GM23338 (cell line): ENCODE measurements at regions not wholly inside any gene's neighbourhood (a gene's known extent, or its start where the extent isn't known, plus 50 kb on each side); places are given as distances from the start of the nearest gene placed in this dataset.

Experiments
- ATAC-seq: fragments of 200-7000 bp; cut with Tn5 transposase; 3 replicates; pipeline ENCODE4 v1.9.1; 2020
- DNase-seq: peaks from one replicate; pipeline ENCODE4 v3.0.0-alpha.2; 2015; ENCODE audit warnings: low spot score
- H2AFZ ChIP-seq: fragments of 200-600 bp; sonication (generic); 2 replicates; pipeline ENCODE4 v1.8.0; 2016; ENCODE audit warnings: antibody characterized with exemption, mild to moderate bottlenecking, moderate library complexity
- H3F3A ChIP-seq: fragments of 200-600 bp; sonication (generic); replicated peaks from 2 replicates; pipeline ENCODE4 v1.8.0; 2017; ENCODE audit warnings: antibody characterized with exemption, mixed run types, low read depth
- H3K27ac ChIP-seq: fragments of 200-600 bp; sonication (generic); 2 replicates; pipeline ENCODE4 v1.6.1; 2016; ENCODE audit warnings: low read depth
- H3K27me3 ChIP-seq: fragments of 200-600 bp; sonication (generic); 2 replicates; pipeline ENCODE4 v1.8.0; 2016; ENCODE audit warnings: mild to moderate bottlenecking, mixed run types, moderate library complexity; ENCODE audit not compliant: insufficient read depth
- H3K36me3 ChIP-seq: fragments of 200-600 bp; sonication (generic); 2 replicates; pipeline ENCODE4 v1.8.0; 2016; ENCODE audit warnings: mild to moderate bottlenecking; ENCODE audit not compliant: insufficient read depth
- H3K4me1 ChIP-seq: fragments of 200-600 bp; sonication (generic); 2 replicates; pipeline ENCODE4 v1.8.0; 2016; ENCODE audit warnings: mild to moderate bottlenecking, moderate library complexity; ENCODE audit not compliant: insufficient read depth
- H3K4me2 ChIP-seq: fragments of 200-600 bp; sonication (generic); 2 replicates; pipeline ENCODE4 v1.7.1; 2017; ENCODE audit warnings: mixed run types
- H3K4me3 ChIP-seq: fragments of 200-600 bp; sonication (generic); 2 replicates; pipeline ENCODE4 v1.6.1; 2016; ENCODE audit warnings: mixed run types
- H3K79me2 ChIP-seq: fragments of 200-600 bp; sonication (generic); replicated peaks from 2 replicates; pipeline ENCODE4 v1.8.0; 2017; ENCODE audit warnings: mild to moderate bottlenecking; ENCODE audit not compliant: insufficient read depth
- H3K9me2 ChIP-seq: fragments of 200-600 bp; sonication (generic); 2 replicates; pipeline ENCODE4 v1.8.0; 2017; ENCODE audit not compliant: insufficient read depth
- H4K20me1 ChIP-seq: fragments of 200-600 bp; sonication (generic); replicated peaks from 2 replicates; pipeline ENCODE4 v1.8.0; 2017; ENCODE audit warnings: mild to moderate bottlenecking; ENCODE audit not compliant: insufficient read depth
- H3K27ac Mint-ChIP-seq: 2 replicates; pipeline ENCODE4 v1.8.0; 2020; ENCODE audit warnings: inconsistent platforms, mild to moderate bottlenecking, moderate library complexity, mixed read lengths
- H3K27me3 Mint-ChIP-seq: 3 replicates; pipeline ENCODE4 v1.8.0; 2022; ENCODE audit warnings: low read depth, mild to moderate bottlenecking, moderate library complexity, mixed read lengths, inconsistent platforms; ENCODE audit not compliant: insufficient read depth, poor library complexity
- H3K36me3 Mint-ChIP-seq: 3 replicates; pipeline ENCODE4 v1.8.0; 2021; ENCODE audit warnings: low read depth, mild to moderate bottlenecking, inconsistent platforms, moderate library complexity, mixed read lengths
- H3K4me1 Mint-ChIP-seq: 3 replicates; pipeline ENCODE4 v1.8.0; 2020; ENCODE audit warnings: mild to moderate bottlenecking, inconsistent platforms, mixed read lengths
- H3K4me3 Mint-ChIP-seq: 3 replicates; pipeline ENCODE4 v1.8.0; 2021; ENCODE audit warnings: moderate library complexity, mild to moderate bottlenecking, inconsistent platforms, mixed read lengths
- H3K9me3 Mint-ChIP-seq: 3 replicates; pipeline ENCODE4 v1.8.0; 2020; ENCODE audit warnings: moderate library complexity, mild to moderate bottlenecking, inconsistent platforms, mixed read lengths
- CREB1 ChIP-seq: fragments of 250-450 bp; sonication (Bioruptor Pico); IDR thresholded peaks from 2 replicates; pipeline ENCODE4 v1.5.0; 2020; ENCODE audit warnings: low read depth, mild to moderate bottlenecking, moderate library complexity
- CTCF ChIP-seq, 2 experiments: fragments of 200-600 bp in 1 of 2; sonication (generic) in 1 of 2; conservative IDR thresholded peaks; 2 replicates each; pipeline versions ENCODE4 v1.5.1 to v1.6.1; 2016 to 2017; ENCODE audit warnings: antibody characterized with exemption in 2 of 2, low read depth in 2 of 2, mild to moderate bottlenecking in 2 of 2, moderate library complexity in 1 of 2
- ETS1 ChIP-seq: IDR thresholded peaks from 2 replicates; pipeline ENCODE4 v1.6.1; 2016; ENCODE audit warnings: antibody characterized with exemption
- EZH2 ChIP-seq: fragments of 200-600 bp; sonication (generic); IDR thresholded peaks from one replicate; pipeline ENCODE4 v1.8.0; 2017; ENCODE audit warnings: antibody characterized with exemption, mild to moderate bottlenecking, low read depth; ENCODE audit not compliant: unreplicated experiment
- EZH2phosphoT487 ChIP-seq: fragments of 200-600 bp; sonication (generic); IDR thresholded peaks from one replicate; pipeline ENCODE4 v1.8.1; 2018; ENCODE audit warnings: antibody characterized with exemption; ENCODE audit not compliant: unreplicated experiment
- JUNB ChIP-seq: IDR thresholded peaks from one replicate; pipeline ENCODE4 v1.6.1; 2016; ENCODE audit warnings: antibody characterized with exemption; ENCODE audit not compliant: unreplicated experiment
- NANOG ChIP-seq: IDR thresholded peaks from 2 replicates; pipeline ENCODE4 v1.6.1; 2016; ENCODE audit warnings: antibody characterized with exemption, borderline replicate concordance
- POLR2AphosphoS5 ChIP-seq: IDR thresholded peaks from 2 replicates; pipeline ENCODE4 v1.6.1; 2016; ENCODE audit warnings: antibody characterized with exemption, low read depth
- REST ChIP-seq: IDR thresholded peaks from one replicate; pipeline ENCODE4 v1.6.1; 2018; ENCODE audit warnings: antibody characterized with exemption; ENCODE audit not compliant: unreplicated experiment
- STAT1 ChIP-seq: IDR thresholded peaks from one replicate; pipeline ENCODE4 v1.6.1; 2016; ENCODE audit warnings: antibody characterized with exemption; ENCODE audit not compliant: unreplicated experiment
- ZNF114 ChIP-seq: fragments of 250-450 bp; sonication (Bioruptor Pico); IDR thresholded peaks from 2 replicates; pipeline ENCODE4 v1.5.0; 2020; ENCODE audit warnings: mild to moderate bottlenecking, moderate library complexity
- ZNF331 ChIP-seq: fragments of 250-450 bp; sonication (Bioruptor Pico); IDR thresholded peaks from 2 replicates; pipeline ENCODE4 v1.5.0; 2020; ENCODE audit warnings: low read depth, mild to moderate bottlenecking, moderate library complexity
- ZNF462 ChIP-seq: fragments of 250-450 bp; sonication (Bioruptor Pico); IDR thresholded peaks from 2 replicates; pipeline ENCODE4 v1.5.0; 2020; ENCODE audit warnings: mild to moderate bottlenecking, moderate library complexity

- ATAC-seq (no peak), DNase-seq (no peak)
- no peaks in the 10 kb centered on the region for H3K9me3 Mint-ChIP-seq
- Histone ChIP-seq H2AFZ (no peak overlapping the region), H3K4me2 (no peak overlapping the region), H4K20me1 (no peaks in the 10 kb centered on the region), H3K4me1 (peaks cover 23% of the 10 kb centered on the region), H3K79me2 (no peaks in the 10 kb centered on the region), H3K27me3 (no peaks in the 10 kb centered on the region), H3K27ac (no peak overlapping the region), H3K9me2 (no peaks in the 10 kb centered on the region), H3K36me3 (no peaks in the 10 kb centered on the region), H3K4me3 (no peak overlapping the region), H3F3A (0 out of 2 replicates have a peak, but pooled peaks cover 4% of the 10 kb centered on the region)
- TF ChIP-seq STAT1, result no peak
- no peak for TF ChIP-seq JUNB
- no peak for TF ChIP-seq REST
- no peak for TF ChIP-seq EZH2phosphoT487
- TF ChIP-seq POLR2AphosphoS5, result no peak
- no peak for TF ChIP-seq CREB1 (CRISPR knock-in tag)
- TF ChIP-seq NANOG, result no peak
- TF ChIP-seq CTCF (conservative IDR thresholded peaks at IDR 0.05; ENCODE audit: low read depth in 2 of 2), result no peak
- no peak for TF ChIP-seq ZNF331
- TF ChIP-seq ZNF114 (CRISPR knock-in tag), result no peak
- no peak for TF ChIP-seq EZH2
- no peak for TF ChIP-seq ZNF462 (CRISPR knock-in tag)
- no peak for TF ChIP-seq ETS1
- no peak overlapping the region for H3K4me3 Mint-ChIP-seq
- H3K4me1 Mint-ChIP-seq, result peaks cover 47% of the 10 kb centered on the region
- no peaks in the 10 kb centered on the region for H3K36me3 Mint-ChIP-seq
- no peak overlapping the region for H3K27ac Mint-ChIP-seq
- H3K27me3 Mint-ChIP-seq, result peaks cover 16% of the 10 kb centered on the region
These were observed 73.4 kb upstream of the POMP start for GRCh38 chr13:28585561-28585960.
